Neural cell (in vitro differentiated cells): ENCODE measurements at regions not wholly inside any gene's neighbourhood (a gene's known extent, or its start where the extent isn't known, plus 50 kb on each side); places are given as distances from the start of the nearest gene placed in this dataset.

Experiments used
- H2AFZ ChIP-seq: fragments of 200-600, 300-800 bp; sonication (generic), shearing (Covaris generic); 2 replicates; pipeline ENCODE4 v1.6.0; 2014; ENCODE audit warnings: low read depth, mild to moderate bottlenecking, antibody characterized with exemption, low read length, moderate library complexity
- H3F3A ChIP-seq: fragments of 200-600 bp; shearing (Covaris generic); 2 replicates; pipeline ENCODE4 v1.6.1; 2016; ENCODE audit warnings: mild to moderate bottlenecking, moderate library complexity, mixed read lengths, antibody characterized with exemption, low read length; ENCODE audit not compliant: insufficient read depth, poor library complexity, severe bottlenecking
- H3K27ac ChIP-seq: fragments of 200-600, 300-800 bp; sonication (generic), shearing (Covaris generic); 2 replicates; pipeline ENCODE4 v1.5.1; 2014; ENCODE audit warnings: mild to moderate bottlenecking, low read length, moderate library complexity
- H3K27me3 ChIP-seq: fragments of 300-800, 200-600 bp; sonication (generic), shearing (Covaris generic); 2 replicates; pipeline ENCODE4 v1.6.0; 2014; ENCODE audit warnings: mild to moderate bottlenecking, low read depth, low read length, moderate library complexity; ENCODE audit not compliant: insufficient read depth
- H3K36me3 ChIP-seq: fragments of 300-800, 200-600 bp; sonication (generic), shearing (Covaris generic); 2 replicates; pipeline ENCODE4 v1.5.1; 2014; ENCODE audit warnings: mild to moderate bottlenecking, antibody characterized with exemption, low read length, moderate library complexity; ENCODE audit not compliant: insufficient read depth
- H3K4me2 ChIP-seq: fragments of 300-800, 200-600 bp; sonication (generic), shearing (Covaris generic); 2 replicates; pipeline ENCODE4 v1.6.0; 2014; ENCODE audit warnings: mild to moderate bottlenecking, low read length
- H3K4me3 ChIP-seq: fragments of 300-800, 200-600 bp; sonication (generic), shearing (Covaris generic); 2 replicates; pipeline ENCODE4 v1.5.1; 2014; ENCODE audit warnings: mild to moderate bottlenecking, low read length, moderate library complexity
- H3K79me2 ChIP-seq: fragments of 200-600 bp; shearing (Covaris generic); replicated peaks from 2 replicates; pipeline ENCODE4 v1.6.0; 2014; ENCODE audit warnings: mild to moderate bottlenecking, low read length, moderate library complexity; ENCODE audit not compliant: insufficient read depth
- H3K9ac ChIP-seq: fragments of 300-800, 200-600 bp; sonication (generic), shearing (Covaris generic); 2 replicates; pipeline ENCODE4 v1.6.1; 2016; ENCODE audit warnings: mild to moderate bottlenecking, low read length, mixed read lengths
- H3K9me2 ChIP-seq: fragments of 200-600 bp; shearing (Covaris generic); 2 replicates; pipeline ENCODE4 v1.6.1; 2016; ENCODE audit warnings: mild to moderate bottlenecking, low read length, mixed read lengths; ENCODE audit not compliant: insufficient read depth
- H3K9me3 ChIP-seq: fragments of 200-600, 300-800 bp; sonication (generic), shearing (Covaris generic); 2 replicates; pipeline ENCODE4 v1.6.1; 2016; ENCODE audit warnings: mild to moderate bottlenecking, mixed run types, low read length, moderate library complexity, mixed read lengths
- H4K20me1 ChIP-seq: fragments of 200-600 bp; shearing (Covaris generic); 2 replicates; pipeline ENCODE4 v1.6.1; 2016; ENCODE audit warnings: mild to moderate bottlenecking, mixed run types; ENCODE audit not compliant: insufficient read depth
- EP300 ChIP-seq: fragments of 450-650 bp; conservative IDR thresholded peaks from 2 replicates; pipeline ENCODE4 v1.6.1; 2014; ENCODE audit warnings: antibody characterized with exemption, mild to moderate bottlenecking, moderate library complexity; ENCODE audit not compliant: poor library complexity, severe bottlenecking
- EZH2 ChIP-seq: fragments of 200-600, 300-800 bp; shearing (Covaris generic), sonication (generic); IDR thresholded peaks from 2 replicates; pipeline ENCODE4 v1.6.1; 2014; ENCODE audit warnings: antibody characterized with exemption, low read length, borderline replicate concordance, mild to moderate bottlenecking; ENCODE audit not compliant: insufficient read depth, poor library complexity, severe bottlenecking
- MXI1 ChIP-seq: fragments of 450-650 bp; conservative IDR thresholded peaks from 2 replicates; pipeline ENCODE4 v1.6.1; 2014; ENCODE audit warnings: antibody characterized with exemption, mild to moderate bottlenecking; ENCODE audit not compliant: poor library complexity, severe bottlenecking
- POLR2AphosphoS5 ChIP-seq: IDR thresholded peaks from 2 replicates; pipeline ENCODE4 v1.6.1; 2012
- RAD21 ChIP-seq: fragments of 450-650 bp; conservative IDR thresholded peaks from 2 replicates; pipeline ENCODE4 v1.6.1; 2014; ENCODE audit warnings: antibody characterized with exemption, mild to moderate bottlenecking, moderate library complexity
- SMC3 ChIP-seq: fragments of 450-650 bp; conservative IDR thresholded peaks from 2 replicates; pipeline ENCODE4 v1.6.1; 2014; ENCODE audit warnings: antibody characterized with exemption, mild to moderate bottlenecking, moderate library complexity; ENCODE audit not compliant: poor library complexity
- TAF1 ChIP-seq: IDR thresholded peaks from 2 replicates; pipeline ENCODE4 v1.6.1; 2012; ENCODE audit warnings: low read depth
- TF ChIP-seq, protein P1 (sequence below): fragments of 450-650 bp; IDR thresholded peaks from 2 replicates; pipeline ENCODE4 v1.5.1; 2014; ENCODE audit warnings: antibody characterized with exemption, mild to moderate bottlenecking, moderate library complexity; ENCODE audit not compliant: poor library complexity, severe bottlenecking
- TF ChIP-seq, protein P2 (sequence below): IDR thresholded peaks from 2 replicates; pipeline ENCODE4 v1.6.1; 2012; ENCODE audit warnings: borderline replicate concordance

DNA sequence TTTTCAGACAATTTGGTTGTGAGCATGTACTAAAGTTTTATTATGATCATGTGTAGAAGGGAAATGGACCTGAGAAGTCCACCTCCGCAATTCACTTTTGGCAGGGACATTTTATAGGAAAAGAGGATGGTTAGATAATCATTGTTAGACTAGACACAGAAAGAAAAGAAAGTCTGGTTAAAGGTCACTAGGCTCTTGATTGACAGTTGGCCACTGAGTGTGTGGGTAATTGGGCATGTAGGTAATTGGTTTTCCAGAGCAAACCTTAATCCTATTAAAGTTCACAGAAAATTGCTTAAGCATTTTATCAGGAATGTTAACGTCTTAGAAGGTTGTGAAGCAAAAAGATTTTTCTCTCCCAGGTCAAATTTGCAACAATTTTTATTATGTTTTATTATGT, 158.5 kb upstream of the CLINT1 start:
- H2AFZ ChIP-seq: no peak overlapping the region
- TF ChIP-seq EP300 (no peak), MXI1 (no peak), SMC3 (no peak), TAF1 (no peak), RAD21 (no peak), EZH2 (no peak), POLR2AphosphoS5 (no peak)
- TF ChIP-seq, protein P1, sequence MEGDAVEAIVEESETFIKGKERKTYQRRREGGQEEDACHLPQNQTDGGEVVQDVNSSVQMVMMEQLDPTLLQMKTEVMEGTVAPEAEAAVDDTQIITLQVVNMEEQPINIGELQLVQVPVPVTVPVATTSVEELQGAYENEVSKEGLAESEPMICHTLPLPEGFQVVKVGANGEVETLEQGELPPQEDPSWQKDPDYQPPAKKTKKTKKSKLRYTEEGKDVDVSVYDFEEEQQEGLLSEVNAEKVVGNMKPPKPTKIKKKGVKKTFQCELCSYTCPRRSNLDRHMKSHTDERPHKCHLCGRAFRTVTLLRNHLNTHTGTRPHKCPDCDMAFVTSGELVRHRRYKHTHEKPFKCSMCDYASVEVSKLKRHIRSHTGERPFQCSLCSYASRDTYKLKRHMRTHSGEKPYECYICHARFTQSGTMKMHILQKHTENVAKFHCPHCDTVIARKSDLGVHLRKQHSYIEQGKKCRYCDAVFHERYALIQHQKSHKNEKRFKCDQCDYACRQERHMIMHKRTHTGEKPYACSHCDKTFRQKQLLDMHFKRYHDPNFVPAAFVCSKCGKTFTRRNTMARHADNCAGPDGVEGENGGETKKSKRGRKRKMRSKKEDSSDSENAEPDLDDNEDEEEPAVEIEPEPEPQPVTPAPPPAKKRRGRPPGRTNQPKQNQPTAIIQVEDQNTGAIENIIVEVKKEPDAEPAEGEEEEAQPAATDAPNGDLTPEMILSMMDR: no peak
- TF ChIP-seq, protein P2, sequence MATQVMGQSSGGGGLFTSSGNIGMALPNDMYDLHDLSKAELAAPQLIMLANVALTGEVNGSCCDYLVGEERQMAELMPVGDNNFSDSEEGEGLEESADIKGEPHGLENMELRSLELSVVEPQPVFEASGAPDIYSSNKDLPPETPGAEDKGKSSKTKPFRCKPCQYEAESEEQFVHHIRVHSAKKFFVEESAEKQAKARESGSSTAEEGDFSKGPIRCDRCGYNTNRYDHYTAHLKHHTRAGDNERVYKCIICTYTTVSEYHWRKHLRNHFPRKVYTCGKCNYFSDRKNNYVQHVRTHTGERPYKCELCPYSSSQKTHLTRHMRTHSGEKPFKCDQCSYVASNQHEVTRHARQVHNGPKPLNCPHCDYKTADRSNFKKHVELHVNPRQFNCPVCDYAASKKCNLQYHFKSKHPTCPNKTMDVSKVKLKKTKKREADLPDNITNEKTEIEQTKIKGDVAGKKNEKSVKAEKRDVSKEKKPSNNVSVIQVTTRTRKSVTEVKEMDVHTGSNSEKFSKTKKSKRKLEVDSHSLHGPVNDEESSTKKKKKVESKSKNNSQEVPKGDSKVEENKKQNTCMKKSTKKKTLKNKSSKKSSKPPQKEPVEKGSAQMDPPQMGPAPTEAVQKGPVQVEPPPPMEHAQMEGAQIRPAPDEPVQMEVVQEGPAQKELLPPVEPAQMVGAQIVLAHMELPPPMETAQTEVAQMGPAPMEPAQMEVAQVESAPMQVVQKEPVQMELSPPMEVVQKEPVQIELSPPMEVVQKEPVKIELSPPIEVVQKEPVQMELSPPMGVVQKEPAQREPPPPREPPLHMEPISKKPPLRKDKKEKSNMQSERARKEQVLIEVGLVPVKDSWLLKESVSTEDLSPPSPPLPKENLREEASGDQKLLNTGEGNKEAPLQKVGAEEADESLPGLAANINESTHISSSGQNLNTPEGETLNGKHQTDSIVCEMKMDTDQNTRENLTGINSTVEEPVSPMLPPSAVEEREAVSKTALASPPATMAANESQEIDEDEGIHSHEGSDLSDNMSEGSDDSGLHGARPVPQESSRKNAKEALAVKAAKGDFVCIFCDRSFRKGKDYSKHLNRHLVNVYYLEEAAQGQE: no peak
- H3K36me3 ChIP-seq: no peaks in the 10 kb centered on the region
- no peaks in the 10 kb centered on the region for H3K9me3 ChIP-seq
- no peak overlapping the region for H3K9ac ChIP-seq
- H3K79me2 ChIP-seq: no peaks in the 10 kb centered on the region
- no peak overlapping the region for H3K27ac ChIP-seq
- no peaks in the 10 kb centered on the region for H3K27me3 ChIP-seq
- H3F3A ChIP-seq: no peaks in the 10 kb centered on the region
- H4K20me1 ChIP-seq: no peaks in the 10 kb centered on the region
- no peaks in the 10 kb centered on the region for H3K9me2 ChIP-seq
- no peak overlapping the region for H3K4me3 ChIP-seq
- H3K4me2 ChIP-seq: no peak overlapping the region

DNA sequence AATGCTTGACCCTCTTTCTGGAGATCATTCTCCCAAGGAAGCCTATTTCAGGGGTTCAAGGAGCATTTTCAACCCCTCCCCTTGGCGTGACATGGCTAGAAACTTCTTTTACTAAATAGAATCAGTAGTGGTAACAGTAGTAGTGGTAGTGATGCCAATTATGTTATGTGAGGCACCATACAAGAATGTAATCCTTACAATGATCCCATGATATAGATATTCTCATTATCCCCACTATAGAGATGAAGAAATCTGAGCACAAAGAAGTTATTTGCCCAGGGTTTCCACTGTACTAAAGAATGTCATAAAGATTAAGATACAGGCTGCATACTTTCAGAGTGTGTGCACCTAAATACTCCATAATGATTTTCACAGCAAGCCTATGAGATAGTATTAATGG, 155.4 kb upstream of the CLINT1 start:
- H2AFZ ChIP-seq: no peak overlapping the region
- peak overlapping the region; percentile 92 for H3K27ac ChIP-seq
- no peaks in the 10 kb centered on the region for H3K36me3 ChIP-seq
- H3K9ac ChIP-seq: peak overlapping the region; percentile 41
- H3K9me3 ChIP-seq: no peaks in the 10 kb centered on the region
- H3F3A ChIP-seq: no peaks in the 10 kb centered on the region
- H3K27me3 ChIP-seq: no peaks in the 10 kb centered on the region
- no peaks in the 10 kb centered on the region for H4K20me1 ChIP-seq
- H3K9me2 ChIP-seq: no peaks in the 10 kb centered on the region
- TF ChIP-seq SMC3 (no peak), TAF1 (no peak), POLR2AphosphoS5 (no peak), RAD21 (no peak), MXI1 (no peak)
- H3K4me2 ChIP-seq: no peak overlapping the region
- no peaks in the 10 kb centered on the region for H3K79me2 ChIP-seq
- no peak overlapping the region for H3K4me3 ChIP-seq

DNA sequence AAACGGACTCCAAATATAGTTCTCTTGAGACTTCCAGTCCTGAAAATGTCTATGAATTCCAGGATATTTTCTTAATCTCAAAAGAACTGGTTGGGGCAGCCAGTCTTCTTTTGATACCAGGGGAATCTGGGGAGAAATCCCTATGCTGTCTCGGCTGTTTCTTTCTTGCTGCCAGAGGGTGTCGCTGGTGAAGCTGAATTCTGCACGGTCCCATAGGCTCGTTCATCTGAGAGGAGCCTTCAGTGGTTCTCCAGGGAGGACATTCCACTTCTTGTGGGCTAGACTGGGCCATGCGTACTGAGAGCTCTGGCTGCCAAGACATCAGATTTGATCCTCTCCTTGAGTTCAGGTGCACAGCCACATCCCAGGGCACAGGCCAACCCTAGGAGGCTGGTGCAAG, 155.0 kb upstream of the CLINT1 start:
- TF ChIP-seq, protein P2: no peak
- no peak for TF ChIP-seq EP300
- no peak for TF ChIP-seq TAF1
- TF ChIP-seq, protein P1: peak; percentile 55
- TF ChIP-seq RAD21: peak; percentile 44
- TF ChIP-seq POLR2AphosphoS5: no peak
- TF ChIP-seq SMC3: no peak
- Histone ChIP-seq H3K27ac (peak overlapping the region; percentile 92), H2AFZ (no peak overlapping the region), H3K9ac (peak overlapping the region; percentile 41), H3F3A (no peaks in the 10 kb centered on the region), H4K20me1 (no peaks in the 10 kb centered on the region), H3K36me3 (no peaks in the 10 kb centered on the region), H3K9me3 (no peaks in the 10 kb centered on the region), H3K9me2 (no peaks in the 10 kb centered on the region), H3K4me3 (no peak overlapping the region), H3K4me2 (no peak overlapping the region), H3K79me2 (no peaks in the 10 kb centered on the region), H3K27me3 (no peaks in the 10 kb centered on the region)
